Heart right ventricle (tissue), 16 donors: ENCODE measurements at regions not wholly inside any gene's neighbourhood (a gene's known extent, or its start where the extent isn't known, plus 50 kb on each side); places are given as distances from the start of the nearest gene placed in this dataset.

ENCODE experiments used
- ATAC-seq, 8 donors: fragments of 200-7000 bp; cut with Tn5 transposase; one replicate each; pipeline ENCODE4 v1.9.1; 2020; ENCODE audit warnings: mild to moderate bottlenecking in 8 of 8, moderate library complexity in 8 of 8, moderate number of reproducible peaks in 1 of 8
- DNase-seq, 2 donors: peaks; one replicate each; pipeline ENCODE4 v3.0.0-alpha.2; 2020
- H3K27ac ChIP-seq, 10 donors: fragments of 200-600 bp; sonication (generic) in 2 of 10; one replicate each; pipeline versions ENCODE4 v1.5.0 to v1.8.0; 2020 to 2022; ENCODE audit warnings: mild to moderate bottlenecking in 3 of 10
- H3K27me3 ChIP-seq, 7 donors: fragments of 200-600 bp; one replicate each; pipeline ENCODE4 v1.8.0; 2021 to 2022; ENCODE audit warnings: mild to moderate bottlenecking in 2 of 7
- H3K36me3 ChIP-seq, 9 donors: fragments of 200-600 bp; sonication (generic) in 1 of 9; one replicate each; pipeline versions ENCODE4 v1.5.0 to v1.8.0; 2020 to 2022; ENCODE audit warnings: mild to moderate bottlenecking in 2 of 9
- H3K4me1 ChIP-seq, 9 donors: fragments of 200-600 bp; sonication (generic) in 1 of 9; one replicate each; pipeline versions ENCODE4 v1.5.0 to v1.8.0; 2020 to 2022; ENCODE audit warnings: mild to moderate bottlenecking in 4 of 9
- H3K4me3 ChIP-seq, 10 donors: fragments of 200-600 bp; sonication (generic) in 2 of 10; one replicate each; pipeline versions ENCODE4 v1.5.0 to v1.8.0; 2020 to 2022; ENCODE audit warnings: mild to moderate bottlenecking in 7 of 10, moderate library complexity in 2 of 10
- H3K9me3 ChIP-seq, 11 donors: fragments of 200-600 bp in 10 of 11; sonication (generic) in 2 of 11; one replicate each; pipeline versions ENCODE4 v1.5.0 to v1.8.0; 2013 to 2022; ENCODE audit warnings: mild to moderate bottlenecking in 2 of 11, control low read depth in 1 of 11, moderate library complexity in 1 of 11
- WGBS, 2 donors: extraction: QIAGEN DNeasy Blood & Tissue Kit; methylation state at CpG; one replicate each; pipeline ENCODE4 v1.1.7; 2013; ENCODE audit warnings: inconsistent platforms in 1 of 2; 5-methylcytosine and 5-hydroxymethylcytosine counted together
- intact Hi-C, 10 donors: fragments of 100-400 bp; cut with DNase I; formaldehyde crosslinking; loops; one replicate each; pipeline versions ENCODE4 v1.11.1 to v1.14.2; 2022
- TF ChIP-seq, protein P1 (sequence below), 9 donors: fragments of 200-600 bp; sonication (generic) in 2 of 9; IDR thresholded peaks; one replicate each; pipeline versions ENCODE4 v1.5.0 to v1.8.0; 2021 to 2022; ENCODE audit warnings: antibody characterized with exemption in 9 of 9, mild to moderate bottlenecking in 5 of 9, moderate library complexity in 1 of 9
- donor health status: Arrhythmogenic right ventricular cardiomyopathy.
- donor health status: ischemic (EF 13 %, LVEDD 7.1; RV severe dilation, severe dysfunction).
- donor health status: healthy with polysubstance abuse.
- donor health status: DM: no; HTN: yes; CAD: no.
- donor health status: DM: no; HTN: no; CAD: no.
- donor health status: ischemic (EF 25% LVEDD 6.9; RV normal size, moderate dysfunction).
- donor health status: ischemic (EF 25% LVEDD 5.7; RV mildly dilated, moderate dysfunction).
- donor health status: healthy.
- donor health status: DM: yes; HTN: yes; CAD: no.
- donor health status: Ischemic cardiomyopathy.
- donor health status: ischemic (EF 35%, LVEDD 5.7; RV mildly dilated, moderate dysfunction).
- donor health status: nonischemic (EF 11% LVEDD 7.7; RV severe dilation, severe dysfunction).
- donor health status: DM: yes; HTN: yes; CAD: no.
- donor health status: PGD.
- donor health status: ischemic (EF 29% LVEDD 5.4; RV normal size, mild dysfunction).
- donor health status: nonischemic (EF 23%, LVEDD 6.1; RV moderate dilation, normal function).

DNA sequence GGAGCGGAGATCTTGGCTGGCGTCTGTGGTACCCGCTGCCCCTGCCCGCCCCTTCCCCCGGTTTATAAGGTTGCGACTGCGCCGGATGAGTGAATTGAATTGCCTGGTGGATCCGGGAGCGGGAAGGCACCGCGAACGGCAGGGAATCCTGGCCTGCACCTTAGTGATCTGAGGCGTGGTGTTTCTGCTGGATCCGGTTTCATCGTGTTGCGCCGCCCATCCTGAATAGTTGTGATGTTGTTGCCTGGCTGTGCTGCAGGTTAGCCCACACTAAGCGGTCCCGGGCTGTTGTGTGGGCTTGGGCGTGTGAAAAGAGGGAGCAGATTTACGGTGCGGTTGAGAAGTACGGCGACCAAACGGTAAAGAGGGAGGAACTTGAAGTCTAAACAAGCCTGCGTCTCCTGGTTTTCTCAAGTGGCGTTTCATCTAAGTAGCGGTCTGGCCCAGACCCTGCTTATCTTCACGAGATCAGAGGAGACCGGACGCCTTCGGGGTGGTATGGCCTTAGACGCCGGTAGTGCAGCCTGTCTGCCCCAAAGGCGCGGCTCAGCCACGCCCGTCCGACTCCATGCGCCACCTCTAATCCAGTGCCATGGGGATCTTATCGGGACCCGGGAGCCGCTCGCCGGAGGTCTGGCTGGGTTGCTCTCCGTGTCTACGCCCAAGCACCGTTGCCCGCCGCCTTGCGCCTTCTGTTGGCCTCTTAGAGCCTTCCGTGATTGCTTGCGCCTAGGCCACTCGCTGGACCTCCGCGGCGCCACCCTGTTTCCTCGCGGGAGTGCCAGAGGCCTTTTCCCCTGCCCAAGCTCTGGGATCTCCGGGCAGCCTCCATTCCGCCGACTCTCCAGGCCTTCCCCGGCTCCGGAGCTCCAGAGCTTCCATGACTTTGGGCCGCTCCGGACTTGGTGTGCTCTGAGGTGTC lies 87.5 kb upstream of the RHOU start:
- 1 to 3% methylated on average over 67 of the region's 67 CpGs for WGBS, 2 donors
- ATAC-seq (peak; percentile 36 to 73 (median 60)), DNase-seq (peak in 1 of 2 donors; percentile 34)
- Histone ChIP-seq H3K4me1 (peaks cover 3 to 22% (median 19%) of the 10 kb centered on the region in 9 donors), H3K36me3 (no peaks in the 10 kb centered on the region), H3K9me3 (no peaks in the 10 kb centered on the region), H3K27ac (peak overlapping the region in 1 of 10 donors; percentile 8), H3K27me3 (peaks cover 6 to 62% (median 60%) of the 10 kb centered on the region in 7 donors), H3K4me3 (peak overlapping the region; percentile 24 to 55 (median 46))
- TF ChIP-seq, protein P1, sequence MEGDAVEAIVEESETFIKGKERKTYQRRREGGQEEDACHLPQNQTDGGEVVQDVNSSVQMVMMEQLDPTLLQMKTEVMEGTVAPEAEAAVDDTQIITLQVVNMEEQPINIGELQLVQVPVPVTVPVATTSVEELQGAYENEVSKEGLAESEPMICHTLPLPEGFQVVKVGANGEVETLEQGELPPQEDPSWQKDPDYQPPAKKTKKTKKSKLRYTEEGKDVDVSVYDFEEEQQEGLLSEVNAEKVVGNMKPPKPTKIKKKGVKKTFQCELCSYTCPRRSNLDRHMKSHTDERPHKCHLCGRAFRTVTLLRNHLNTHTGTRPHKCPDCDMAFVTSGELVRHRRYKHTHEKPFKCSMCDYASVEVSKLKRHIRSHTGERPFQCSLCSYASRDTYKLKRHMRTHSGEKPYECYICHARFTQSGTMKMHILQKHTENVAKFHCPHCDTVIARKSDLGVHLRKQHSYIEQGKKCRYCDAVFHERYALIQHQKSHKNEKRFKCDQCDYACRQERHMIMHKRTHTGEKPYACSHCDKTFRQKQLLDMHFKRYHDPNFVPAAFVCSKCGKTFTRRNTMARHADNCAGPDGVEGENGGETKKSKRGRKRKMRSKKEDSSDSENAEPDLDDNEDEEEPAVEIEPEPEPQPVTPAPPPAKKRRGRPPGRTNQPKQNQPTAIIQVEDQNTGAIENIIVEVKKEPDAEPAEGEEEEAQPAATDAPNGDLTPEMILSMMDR (IDR thresholded peaks at IDR 0.05): no peak
- intact Hi-C loops: no loop called here

DNA sequence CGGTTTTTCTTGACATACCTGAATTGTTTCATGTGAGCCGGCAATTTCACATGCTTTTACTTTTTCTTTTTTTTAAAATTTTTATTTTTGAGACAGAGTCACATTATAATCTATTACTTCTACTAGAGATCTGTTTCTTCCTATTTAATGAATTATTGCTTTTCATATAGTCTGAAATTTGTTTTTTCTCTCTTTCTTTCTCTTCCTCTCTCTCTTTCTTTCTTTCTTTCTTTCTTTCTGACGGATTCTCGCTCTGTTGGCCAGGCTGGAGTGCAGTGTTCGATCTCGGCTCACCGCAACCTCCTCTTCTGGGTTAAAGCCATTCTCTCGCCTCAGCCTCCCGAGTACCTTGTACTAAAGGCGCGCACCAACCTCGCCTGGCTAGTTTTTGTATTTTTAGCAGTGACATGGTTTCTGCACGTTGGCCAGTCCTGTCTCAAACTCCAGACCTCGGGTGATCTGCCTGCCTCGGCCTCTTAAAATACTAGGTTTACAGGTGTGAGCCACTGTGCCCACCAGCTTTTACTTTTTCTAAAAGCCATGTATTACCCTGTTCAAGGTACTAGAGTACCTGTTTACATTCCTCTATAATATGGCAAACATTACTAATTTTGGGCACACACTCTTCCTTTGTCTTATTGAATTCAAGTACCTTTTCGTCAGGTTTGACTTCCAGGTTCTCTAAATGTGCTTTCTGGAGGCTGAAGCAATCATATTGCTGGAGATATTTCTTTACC lies 86.5 kb upstream of the RHOU start:
- WGBS, 2 donors: 54 to 65% methylated on average over 16 of the region's 16 CpGs
- no peak overlapping the region for H3K27ac ChIP-seq

DNA sequence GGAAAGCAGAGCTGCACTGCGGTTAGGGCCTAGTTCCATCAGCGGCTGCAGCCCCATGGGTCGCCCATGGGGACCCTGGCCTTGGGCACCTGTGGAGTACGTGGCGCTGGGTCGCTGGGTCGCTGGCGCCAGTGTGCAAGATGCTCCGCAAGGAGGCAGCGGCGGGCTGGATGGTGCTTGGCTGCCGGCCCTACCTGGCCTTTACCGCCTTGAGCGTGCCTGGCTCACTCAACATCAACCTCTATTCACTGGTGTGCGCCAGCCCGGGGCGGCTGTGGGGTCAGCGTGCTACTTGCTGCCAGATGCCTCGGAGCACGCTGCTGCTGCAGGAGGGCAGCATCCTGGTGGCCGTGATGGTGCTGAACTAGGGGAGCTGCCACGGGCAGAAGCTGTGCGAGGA lies 85.1 kb upstream of the RHOU start:
- WGBS, 2 donors: 26 to 28% methylated on average over 23 of the region's 23 CpGs
- H3K27ac ChIP-seq: no peak overlapping the region
- no peaks in the 10 kb centered on the region for H3K9me3 ChIP-seq
- intact Hi-C loops: no loop called here
- peaks cover 3 to 22% (median 19%) of the 10 kb centered on the region in 9 donors for H3K4me1 ChIP-seq
- no peaks in the 10 kb centered on the region for H3K36me3 ChIP-seq
- DNase-seq (no peak), ATAC-seq (no peak)
- no peak overlapping the region for H3K4me3 ChIP-seq
- TF ChIP-seq, protein P1 (IDR thresholded peaks at IDR 0.05): no peak
- peaks cover 6 to 86% (median 84%) of the 10 kb centered on the region in 7 donors for H3K27me3 ChIP-seq

More for the DNA sequence above, 86.5 kb upstream of the RHOU start:
- H3K9me3 ChIP-seq: no peaks in the 10 kb centered on the region
- TF ChIP-seq, protein P1 (IDR thresholded peaks at IDR 0.05): no peak
- DNase-seq: no peak
- peaks cover 3 to 22% (median 19%) of the 10 kb centered on the region in 9 donors for H3K4me1 ChIP-seq
- no peaks in the 10 kb centered on the region for H3K36me3 ChIP-seq
- intact Hi-C loops: no loop called here
- peak overlapping the region in 3 of 10 donors; percentile 25 to 46 (median 26) for H3K4me3 ChIP-seq
- no peak for ATAC-seq
- peaks cover 6 to 73% (median 71%) of the 10 kb centered on the region in 7 donors for H3K27me3 ChIP-seq

DNA sequence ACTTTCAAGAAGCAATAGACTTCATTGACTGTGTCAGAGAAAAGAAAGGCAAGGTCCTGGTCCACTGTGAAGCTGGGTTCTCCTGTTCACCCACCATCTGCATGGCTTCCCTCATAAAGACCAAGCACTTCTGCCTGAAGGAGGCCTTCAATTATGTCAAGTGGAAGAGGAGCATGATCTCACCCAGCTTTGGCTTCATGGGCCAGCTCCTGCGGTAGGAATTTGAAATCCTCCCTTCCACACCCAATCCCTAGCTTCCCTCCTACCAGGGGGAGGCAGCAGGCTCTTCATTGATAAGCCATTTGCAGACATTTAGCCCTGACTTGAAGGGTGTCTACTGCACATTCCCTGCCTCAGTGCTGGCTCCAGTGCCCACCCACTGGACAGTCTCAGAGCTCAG lies 84.3 kb upstream of the RHOU start:
- ATAC-seq (no peak), DNase-seq (no peak)
- 58 to 74% methylated on average over 1 of the region's 1 CpG for WGBS, 2 donors
- no peaks in the 10 kb centered on the region for H3K9me3 ChIP-seq
- H3K36me3 ChIP-seq: no peaks in the 10 kb centered on the region
- H3K27me3 ChIP-seq: peaks cover 6 to 93% (median 89%) of the 10 kb centered on the region in 7 donors
- TF ChIP-seq, protein P1 (IDR thresholded peaks at IDR 0.05): no peak
- no peak overlapping the region for H3K27ac ChIP-seq
- H3K4me3 ChIP-seq: no peak overlapping the region
- intact Hi-C loops: no loop called here
- H3K4me1 ChIP-seq: peaks cover 3 to 22% (median 19%) of the 10 kb centered on the region in 9 donors
